HEK293 (cell line): ENCODE measurements at regions not wholly inside any gene's neighbourhood (a gene's known extent, or its start where the extent isn't known, plus 50 kb on each side); places are given as distances from the start of the nearest gene placed in this dataset.
A peak's percentile ranks its signal among the peaks of the same experiment; 100 is the strongest.
"Not testable (repeated sequence)": the region's sequence is repeated elsewhere in the genome, so short reads cannot be mapped to it uniquely, and the experiment has no call there.

Source experiments
- CTCF ChIA-PET: fragments of 350-600 bp; formaldehyde crosslinking; extraction: SDS; loops from one replicate; lab custom pipeline; 2021; ENCODE audit warnings: antibody characterized with exemption; lab: Yijun Ruan, JAX
- POLR2A ChIA-PET: fragments of 300-600 bp; formaldehyde crosslinking; extraction: SDS; loops from one replicate; lab custom pipeline; 2020; ENCODE audit warnings: antibody characterized with exemption, inconsistent platforms; lab: Yijun Ruan, JAX
- H3K27ac ChIP-seq: fragments of 200-500 bp; sonication (Bioruptor generic); 2 replicates; pipeline ENCODE4 v1.5.1; 2014; ENCODE audit warnings: low read depth, low read length, control low read depth, inconsistent platforms; ENCODE audit errors: extremely low read depth
- H3K36me3 ChIP-seq, 2 experiments: fragments of 200-500 bp in 1 of 2; sonication (Bioruptor generic) in 1 of 2; 1 replicate in 1 of 2; 2 replicates in 1 of 2; pipeline ENCODE4 v1.5.1; 2014 to 2017; ENCODE audit warnings: inconsistent platforms in 2 of 2, low read length in 2 of 2; ENCODE audit not compliant: control insufficient read depth in 2 of 2, insufficient read depth in 1 of 2
- H3K4me1 ChIP-seq: fragments of 200-500 bp; sonication (Bioruptor generic); 2 replicates; pipeline ENCODE4 v1.5.1; 2014; ENCODE audit warnings: mild to moderate bottlenecking, low read length, inconsistent platforms; ENCODE audit not compliant: control insufficient read depth, insufficient read depth
- H3K4me3 ChIP-seq: 2 replicates; pipeline ENCODE4 v1.5.1; 2011; ENCODE audit warnings: low read depth, mild to moderate bottlenecking, control low read depth, low read length, moderate library complexity
- H3K9me3 ChIP-seq: fragments of 200-500 bp; sonication (Bioruptor generic); 2 replicates; pipeline ENCODE4 v1.5.1; 2014; ENCODE audit warnings: low read depth, low read length, inconsistent platforms; ENCODE audit not compliant: control insufficient read depth, insufficient read depth
- BCL11B ChIP-seq: fragments of 450-650 bp; formaldehyde crosslinking; IDR thresholded peaks from 2 replicates; pipeline ENCODE4 v1.5.1; 2016; ENCODE audit warnings: low read depth, missing biosample characterization, missing genetic modification characterization
- HOXD13 ChIP-seq: sonication (generic); formaldehyde crosslinking; IDR thresholded peaks from 2 replicates; pipeline ENCODE4 v1.8.0; 2022; ENCODE audit warnings: missing genetic modification reagents, borderline replicate concordance
- IKZF3 ChIP-seq: fragments of 450-650 bp; IDR thresholded peaks from 2 replicates; pipeline ENCODE4 v1.5.0; 2018; ENCODE audit warnings: missing biosample characterization, mild to moderate bottlenecking, missing genetic modification characterization, moderate library complexity
- MYNN ChIP-seq: fragments of 450-650 bp; formaldehyde crosslinking; IDR thresholded peaks from 2 replicates; pipeline ENCODE4 v1.5.1; 2016; ENCODE audit warnings: missing biosample characterization, missing genetic modification characterization, borderline replicate concordance
- MZF1 ChIP-seq: fragments of 450-650 bp; formaldehyde crosslinking; IDR thresholded peaks from 2 replicates; pipeline ENCODE4 v1.5.1; 2017; ENCODE audit warnings: missing biosample characterization, missing genetic modification characterization, borderline replicate concordance
- SCRT1 ChIP-seq: fragments of 450-650 bp; formaldehyde crosslinking; IDR thresholded peaks from 2 replicates; pipeline ENCODE4 v1.5.1; 2016; ENCODE audit warnings: missing biosample characterization, missing genetic modification characterization, borderline replicate concordance
- ZFP37 ChIP-seq: fragments of 450-650 bp; formaldehyde crosslinking; IDR thresholded peaks from 2 replicates; pipeline ENCODE4 v1.5.1; 2016; ENCODE audit warnings: missing biosample characterization, missing genetic modification characterization
- ZNF16 ChIP-seq: fragments of 450-650 bp; formaldehyde crosslinking; IDR thresholded peaks from 2 replicates; pipeline ENCODE4 v1.5.1; 2016; ENCODE audit warnings: low read depth, missing biosample characterization, missing genetic modification characterization
- ZNF416 ChIP-seq: fragments of 450-650 bp; formaldehyde crosslinking; IDR thresholded peaks from 2 replicates; pipeline ENCODE4 v1.5.1; 2016; ENCODE audit warnings: missing biosample characterization, missing genetic modification characterization
- ZNF558 ChIP-seq: fragments of 450-650 bp; formaldehyde crosslinking; IDR thresholded peaks from 2 replicates; pipeline ENCODE4 v1.5.1; 2016; ENCODE audit warnings: missing biosample characterization, missing genetic modification characterization
- ZNF571 ChIP-seq: fragments of 450-650 bp; formaldehyde crosslinking; IDR thresholded peaks from 2 replicates; pipeline ENCODE4 v1.5.0; 2017; ENCODE audit warnings: missing biosample characterization, missing genetic modification characterization
- ZNF610 ChIP-seq: fragments of 450-650 bp; formaldehyde crosslinking; IDR thresholded peaks from 2 replicates; pipeline ENCODE4 v1.5.1; 2016; ENCODE audit warnings: missing biosample characterization, missing genetic modification characterization, borderline replicate concordance
- ZNF776 ChIP-seq: fragments of 450-650 bp; formaldehyde crosslinking; IDR thresholded peaks from 2 replicates; pipeline ENCODE4 v1.5.0; 2017; ENCODE audit warnings: missing biosample characterization, missing genetic modification characterization, borderline replicate concordance
- TF ChIP-seq, protein P1 (sequence below): fragments of 450-650 bp; formaldehyde crosslinking; IDR thresholded peaks from 2 replicates; pipeline ENCODE4 v1.5.1; 2016; ENCODE audit warnings: missing biosample characterization, missing genetic modification characterization
- TF ChIP-seq, protein P2 (sequence below): fragments of 450-650 bp; formaldehyde crosslinking; IDR thresholded peaks from 2 replicates; pipeline ENCODE4 v1.5.1; 2016; ENCODE audit warnings: missing biosample characterization, missing genetic modification characterization, low read depth
- TF ChIP-seq, protein P3 (sequence below): fragments of 450-650 bp; formaldehyde crosslinking; IDR thresholded peaks from 2 replicates; pipeline ENCODE4 v1.5.1; 2016; ENCODE audit warnings: missing biosample characterization, missing genetic modification characterization, low read depth
- TF ChIP-seq, protein P4 (sequence below): fragments of 450-650 bp; formaldehyde crosslinking; IDR thresholded peaks from 2 replicates; pipeline ENCODE4 v1.5.1; 2016; ENCODE audit warnings: missing biosample characterization, missing genetic modification characterization

DNA sequence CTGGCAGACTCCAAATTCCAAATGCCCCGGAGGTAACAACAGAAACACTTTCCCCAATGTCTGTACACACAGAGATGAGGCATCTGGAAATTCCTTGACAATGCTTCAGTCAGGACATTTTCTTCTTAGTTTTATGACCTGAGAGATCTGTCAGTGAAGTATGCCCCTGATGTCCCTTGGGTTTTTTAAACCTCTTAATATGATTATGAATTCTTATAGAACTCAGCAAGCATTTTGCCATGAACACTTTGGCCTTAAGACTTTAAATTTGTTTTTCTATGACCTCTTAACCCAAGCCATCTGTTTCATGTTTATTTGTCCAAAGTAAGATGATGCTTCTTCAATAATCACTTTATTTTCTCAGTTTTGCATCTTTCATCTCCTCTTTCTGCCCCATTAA lies 1206.2 kb downstream of the GATA3 start:
- CTCF ChIA-PET, result no interaction called here
- POLR2A ChIA-PET, result no interaction called here
- Histone ChIP-seq H3K4me3 (no peak overlapping the region), H3K9me3 (no peaks in the 10 kb centered on the region), H3K36me3 (no peaks in the 10 kb centered on the region), H3K4me1 (0 out of 2 replicates have a peak, but pooled peaks cover 2% of the 10 kb centered on the region), H3K27ac (no peak overlapping the region)
- TF ChIP-seq, protein P1, sequence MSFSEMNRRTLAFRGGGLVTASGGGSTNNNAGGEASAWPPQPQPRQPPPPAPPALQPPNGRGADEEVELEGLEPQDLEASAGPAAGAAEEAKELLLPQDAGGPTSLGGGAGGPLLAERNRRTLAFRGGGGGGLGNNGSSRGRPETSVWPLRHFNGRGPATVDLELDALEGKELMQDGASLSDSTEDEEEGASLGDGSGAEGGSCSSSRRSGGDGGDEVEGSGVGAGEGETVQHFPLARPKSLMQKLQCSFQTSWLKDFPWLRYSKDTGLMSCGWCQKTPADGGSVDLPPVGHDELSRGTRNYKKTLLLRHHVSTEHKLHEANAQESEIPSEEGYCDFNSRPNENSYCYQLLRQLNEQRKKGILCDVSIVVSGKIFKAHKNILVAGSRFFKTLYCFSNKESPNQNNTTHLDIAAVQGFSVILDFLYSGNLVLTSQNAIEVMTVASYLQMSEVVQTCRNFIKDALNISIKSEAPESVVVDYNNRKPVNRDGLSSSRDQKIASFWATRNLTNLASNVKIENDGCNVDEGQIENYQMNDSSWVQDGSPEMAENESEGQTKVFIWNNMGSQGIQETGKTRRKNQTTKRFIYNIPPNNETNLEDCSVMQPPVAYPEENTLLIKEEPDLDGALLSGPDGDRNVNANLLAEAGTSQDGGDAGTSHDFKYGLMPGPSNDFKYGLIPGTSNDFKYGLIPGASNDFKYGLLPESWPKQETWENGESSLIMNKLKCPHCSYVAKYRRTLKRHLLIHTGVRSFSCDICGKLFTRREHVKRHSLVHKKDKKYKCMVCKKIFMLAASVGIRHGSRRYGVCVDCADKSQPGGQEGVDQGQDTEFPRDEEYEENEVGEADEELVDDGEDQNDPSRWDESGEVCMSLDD (tag by site-specific recombination), result no peak

DNA sequence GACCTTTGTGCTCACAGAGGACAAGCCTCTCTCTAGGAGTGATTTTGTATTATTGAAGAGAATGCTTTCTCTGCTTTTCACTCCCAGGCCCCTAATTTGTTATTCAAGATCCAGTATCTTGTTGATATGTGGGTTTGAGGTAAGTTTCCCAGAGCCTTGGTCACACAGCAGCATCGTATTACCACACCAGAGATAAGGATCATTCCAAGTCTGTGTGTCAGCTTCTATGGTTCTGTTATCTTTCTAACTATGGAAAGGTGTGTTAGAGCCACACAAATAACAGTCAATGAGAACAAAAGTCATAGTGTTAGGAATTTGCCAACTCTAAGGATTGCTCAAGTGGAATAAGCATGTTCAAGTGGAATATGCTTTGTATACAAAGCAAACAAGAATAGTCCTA lies 1208.3 kb downstream of the GATA3 start:
- no peak overlapping the region for H3K4me3 ChIP-seq
- no peaks in the 10 kb centered on the region for H3K36me3 ChIP-seq
- TF ChIP-seq ZNF571 (tag by site-specific recombination) (no peak), ZNF610 (tag by site-specific recombination) (no peak), SCRT1 (tag by site-specific recombination) (no peak), IKZF3 (no peak), ZNF776 (no peak), ZFP37 (no peak), MYNN (no peak), ZNF558 (no peak), ZNF16 (no peak), BCL11B (no peak), HOXD13 (no peak), ZNF416 (tag by site-specific recombination) (no peak)
- TF ChIP-seq, protein P2, sequence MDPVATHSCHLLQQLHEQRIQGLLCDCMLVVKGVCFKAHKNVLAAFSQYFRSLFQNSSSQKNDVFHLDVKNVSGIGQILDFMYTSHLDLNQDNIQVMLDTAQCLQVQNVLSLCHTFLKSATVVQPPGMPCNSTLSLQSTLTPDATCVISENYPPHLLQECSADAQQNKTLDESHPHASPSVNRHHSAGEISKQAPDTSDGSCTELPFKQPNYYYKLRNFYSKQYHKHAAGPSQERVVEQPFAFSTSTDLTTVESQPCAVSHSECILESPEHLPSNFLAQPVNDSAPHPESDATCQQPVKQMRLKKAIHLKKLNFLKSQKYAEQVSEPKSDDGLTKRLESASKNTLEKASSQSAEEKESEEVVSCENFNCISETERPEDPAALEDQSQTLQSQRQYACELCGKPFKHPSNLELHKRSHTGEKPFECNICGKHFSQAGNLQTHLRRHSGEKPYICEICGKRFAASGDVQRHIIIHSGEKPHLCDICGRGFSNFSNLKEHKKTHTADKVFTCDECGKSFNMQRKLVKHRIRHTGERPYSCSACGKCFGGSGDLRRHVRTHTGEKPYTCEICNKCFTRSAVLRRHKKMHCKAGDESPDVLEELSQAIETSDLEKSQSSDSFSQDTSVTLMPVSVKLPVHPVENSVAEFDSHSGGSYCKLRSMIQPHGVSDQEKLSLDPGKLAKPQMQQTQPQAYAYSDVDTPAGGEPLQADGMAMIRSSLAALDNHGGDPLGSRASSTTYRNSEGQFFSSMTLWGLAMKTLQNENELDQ, result no peak
- TF ChIP-seq, protein P3, sequence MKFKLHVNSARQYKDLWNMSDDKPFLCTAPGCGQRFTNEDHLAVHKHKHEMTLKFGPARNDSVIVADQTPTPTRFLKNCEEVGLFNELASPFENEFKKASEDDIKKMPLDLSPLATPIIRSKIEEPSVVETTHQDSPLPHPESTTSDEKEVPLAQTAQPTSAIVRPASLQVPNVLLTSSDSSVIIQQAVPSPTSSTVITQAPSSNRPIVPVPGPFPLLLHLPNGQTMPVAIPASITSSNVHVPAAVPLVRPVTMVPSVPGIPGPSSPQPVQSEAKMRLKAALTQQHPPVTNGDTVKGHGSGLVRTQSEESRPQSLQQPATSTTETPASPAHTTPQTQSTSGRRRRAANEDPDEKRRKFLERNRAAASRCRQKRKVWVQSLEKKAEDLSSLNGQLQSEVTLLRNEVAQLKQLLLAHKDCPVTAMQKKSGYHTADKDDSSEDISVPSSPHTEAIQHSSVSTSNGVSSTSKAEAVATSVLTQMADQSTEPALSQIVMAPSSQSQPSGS (tag by site-specific recombination), result no peak
- POLR2A ChIA-PET, result no interaction called here
- no peaks in the 10 kb centered on the region for H3K9me3 ChIP-seq
- CTCF ChIA-PET, result no interaction called here
- 0 out of 2 replicates have a peak, but pooled peaks cover 2% of the 10 kb centered on the region for H3K4me1 ChIP-seq
- no peak overlapping the region for H3K27ac ChIP-seq

DNA sequence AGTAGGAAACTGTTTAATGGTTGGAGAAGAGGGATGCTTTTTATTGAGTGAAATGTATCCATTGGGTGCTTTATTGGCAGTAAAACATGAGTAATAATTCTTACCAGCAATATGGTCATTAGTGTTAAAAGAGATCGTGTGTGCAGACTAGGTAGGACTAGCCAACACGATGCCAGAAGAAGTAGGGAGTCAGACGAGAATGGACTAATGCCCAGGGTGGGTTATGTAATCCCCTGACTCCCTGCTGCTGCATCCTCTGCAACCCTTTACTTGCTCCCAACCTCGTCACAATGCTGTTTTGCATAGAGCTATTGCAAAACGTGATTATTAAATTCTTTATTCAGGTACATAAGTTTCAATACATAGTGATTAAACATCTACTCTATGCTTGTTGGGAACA lies 1213.7 kb downstream of the GATA3 start:
- Histone ChIP-seq H3K27ac (no peak overlapping the region), H3K36me3 (no peaks in the 10 kb centered on the region), H3K4me1 (no peaks in the 10 kb centered on the region), H3K9me3 (no peaks in the 10 kb centered on the region), H3K4me3 (no peak overlapping the region)
- CTCF ChIA-PET, result no interaction called here
- POLR2A ChIA-PET, result no interaction called here
- TF ChIP-seq, protein P4, sequence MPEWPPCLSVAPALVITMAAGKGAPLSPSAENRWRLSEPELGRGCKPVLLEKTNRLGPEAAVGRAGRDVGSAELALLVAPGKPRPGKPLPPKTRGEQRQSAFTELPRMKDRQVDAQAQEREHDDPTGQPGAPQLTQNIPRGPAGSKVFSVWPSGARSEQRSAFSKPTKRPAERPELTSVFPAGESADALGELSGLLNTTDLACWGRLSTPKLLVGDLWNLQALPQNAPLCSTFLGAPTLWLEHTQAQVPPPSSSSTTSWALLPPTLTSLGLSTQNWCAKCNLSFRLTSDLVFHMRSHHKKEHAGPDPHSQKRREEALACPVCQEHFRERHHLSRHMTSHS (tag by site-specific recombination), result no peak
- TF ChIP-seq BCL11B (no peak), MZF1 (peak; percentile 26; the same call in 1 of the 2 replicates)

DNA sequence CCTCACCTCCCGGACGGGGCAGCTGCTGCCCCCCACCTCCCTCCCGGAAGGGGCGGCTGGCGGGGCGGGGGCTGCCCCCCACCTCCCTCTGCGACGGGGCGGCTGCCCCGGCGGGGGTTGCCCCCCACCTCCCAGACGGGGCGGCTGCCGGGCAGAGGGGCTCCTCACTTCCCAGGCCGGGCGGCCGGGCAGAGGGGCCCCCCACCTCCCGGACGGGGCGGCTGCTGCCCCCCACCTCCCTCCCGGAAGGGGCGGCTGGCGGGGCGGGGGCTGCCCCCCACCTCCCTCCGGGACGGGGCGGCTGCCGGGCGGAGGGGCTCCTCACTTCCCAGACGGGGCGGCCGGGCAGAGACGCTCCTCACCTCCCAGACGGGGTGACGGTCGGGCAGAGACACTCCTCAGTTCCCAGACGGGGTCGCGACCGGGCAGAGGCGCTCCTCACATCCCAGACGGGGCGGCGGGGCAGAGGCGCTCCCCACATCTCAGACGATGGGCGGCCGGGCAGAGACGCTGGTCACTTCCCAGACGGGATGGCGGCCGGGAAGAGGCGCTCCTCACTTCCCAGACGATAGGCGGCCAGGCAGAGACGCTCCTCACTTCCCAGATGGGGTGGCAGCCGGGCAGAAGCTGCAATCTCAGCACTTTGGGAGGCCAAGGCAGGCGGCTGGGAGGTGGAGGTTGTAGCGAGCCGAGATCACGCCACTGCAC lies 1218.8 kb downstream of the GATA3 start:
- H3K4me3 ChIP-seq, result not testable (repeated sequence)

More for the DNA sequence above, 1218.8 kb downstream of the GATA3 start:
- H3K36me3 ChIP-seq, POLR2A ChIA-PET, H3K9me3 ChIP-seq, CTCF ChIA-PET, H3K27ac ChIP-seq, H3K4me1 ChIP-seq: not testable (repeated sequence)
